Stimulated activated CD4-positive, alpha-beta T cell treated with anti-CD3 and anti-CD28 coated beads, TNF-alpha, amount 100 ng/mL, for 48 hours (primary cell): ENCODE measurements at regions not wholly inside any gene's neighbourhood (a gene's known extent, or its start where the extent isn't known, plus 50 kb on each side); places are given as distances from the start of the nearest gene placed in this dataset.

Experiments
- DNase-seq, 3 donors: peaks; one replicate each; pipeline ENCODE4 v3.0.0-alpha.2; 2020; ENCODE audit warnings: low read depth in 3 of 3

DNA sequence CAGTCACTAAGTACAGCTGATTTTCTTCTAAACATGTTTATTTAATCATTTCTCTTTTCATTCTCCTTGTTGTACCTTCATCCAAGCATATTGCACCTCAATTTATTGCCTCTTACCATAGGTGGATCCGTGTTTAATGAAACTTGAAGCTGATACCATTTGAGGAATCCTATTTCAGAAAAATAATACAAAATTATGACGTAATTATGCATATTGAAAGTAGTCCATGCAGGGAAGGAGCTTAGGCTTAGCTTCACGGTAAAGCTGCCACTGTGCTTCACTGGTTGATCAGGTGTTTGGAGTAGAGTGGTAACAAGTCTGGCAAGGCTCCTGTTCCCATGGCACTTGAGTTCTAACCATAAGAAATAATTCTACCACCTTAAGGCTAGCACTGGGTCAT, 61.0 kb upstream of the CLEC14A start:
- no peak for DNase-seq

DNA sequence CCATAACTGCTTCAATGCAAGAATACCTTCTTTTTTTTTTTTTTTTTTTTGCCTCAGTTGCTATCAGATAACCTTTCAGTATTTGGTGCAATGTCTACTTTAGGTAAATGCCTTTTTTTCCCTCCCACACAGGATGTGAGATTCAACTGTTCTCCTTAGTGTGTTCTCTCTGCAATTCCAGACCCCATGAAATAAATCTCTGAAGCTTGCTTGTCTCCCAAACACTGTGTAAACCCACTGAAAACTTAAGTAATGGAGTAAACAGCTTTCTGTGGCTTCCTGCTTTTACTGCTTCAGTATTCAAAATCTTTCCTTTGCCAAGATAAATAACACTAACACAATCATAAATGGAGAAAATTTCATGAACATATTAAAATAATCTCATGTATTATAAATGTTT, 55.8 kb upstream of the CLEC14A start:
- no peak for DNase-seq

DNA sequence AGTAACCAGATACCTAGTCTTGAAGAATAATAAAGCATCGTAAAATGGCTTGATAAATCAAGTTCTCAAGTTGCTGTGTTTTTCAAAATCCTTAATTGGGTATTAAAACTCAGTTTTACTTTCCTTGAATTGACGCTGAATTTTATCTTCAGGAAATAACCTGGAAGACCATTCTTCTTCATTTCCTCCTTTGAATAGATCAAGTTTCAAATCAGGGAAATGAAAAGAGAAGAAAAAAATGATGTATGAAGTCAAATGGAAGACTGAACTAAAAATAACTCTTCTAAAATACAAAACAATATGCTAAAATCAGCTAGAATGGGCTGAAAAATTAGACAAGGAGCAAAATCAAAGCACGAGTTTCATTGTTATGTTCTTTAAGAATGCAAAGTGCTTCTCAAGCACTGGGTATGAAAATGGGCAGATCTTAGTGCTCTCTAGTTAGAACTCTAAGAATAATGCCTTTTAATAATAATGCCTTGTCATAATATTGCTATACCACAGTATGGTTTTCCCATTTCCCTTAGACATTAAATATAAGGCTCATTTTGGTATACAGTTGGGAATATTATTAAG, 54.6 kb upstream of the CLEC14A start:
- no peak for DNase-seq

DNA sequence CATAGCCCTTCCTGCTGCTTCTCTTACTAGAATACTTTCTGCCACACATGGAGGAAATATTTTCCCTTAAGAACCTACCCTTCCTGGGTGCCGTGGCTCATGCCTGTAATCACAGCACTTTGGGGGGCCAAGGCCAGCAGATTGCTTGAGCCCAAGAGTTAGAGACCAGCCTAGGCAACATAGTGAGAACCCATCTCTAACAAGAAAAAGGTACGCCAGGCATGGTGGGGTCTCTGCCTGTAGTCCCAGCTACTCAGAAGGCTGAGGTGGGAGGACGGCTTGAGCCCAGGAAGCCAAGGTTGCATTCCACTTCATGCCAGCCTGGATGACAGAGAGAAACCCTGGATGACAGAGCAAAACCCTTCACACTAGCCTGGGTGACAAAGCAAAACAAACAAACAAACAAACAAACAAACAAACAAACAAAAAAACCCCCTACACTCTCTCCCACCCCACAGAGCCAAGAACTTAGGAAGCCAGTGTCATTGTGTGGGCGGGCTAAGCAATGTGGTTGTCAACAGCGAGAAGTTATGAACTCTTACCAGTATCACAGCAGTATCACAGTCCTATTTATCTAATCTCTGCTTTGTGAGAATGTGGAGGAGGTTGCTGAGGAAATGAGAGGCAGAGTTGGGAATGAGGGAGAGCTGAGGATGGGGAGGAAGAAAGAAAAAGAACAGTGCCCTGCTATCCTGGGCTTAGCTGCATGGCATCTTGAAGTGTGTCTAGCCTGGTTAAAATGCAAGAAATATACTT, 53.8 kb upstream of the CLEC14A start:
- no peak for DNase-seq
